ENCODE measurements at regions not wholly inside any gene's neighbourhood (a gene's known extent, or its start where the extent isn't known, plus 50 kb on each side); places are given as distances from the start of the nearest gene placed in this dataset.
A peak's percentile ranks its signal among the peaks of the same experiment; 100 is the strongest.

GRCh38 chr10:29142516-29143314 is 146.2 kb upstream of the LYZL1 start (continued):
- TF ChIP-seq ETS1 (IDR thresholded peaks at IDR 0.05) (no peak), STAT1 (IDR thresholded peaks at IDR 0.05; ENCODE audit: unreplicated experiment) (no peak)

GRCh38 chr10:29144126-29144525 is 144.7 kb upstream of the LYZL1 start:
- Mint-ChIP-seq H3K4me3 (no peak overlapping the region), H3K36me3 (ENCODE audit: low read depth) (no peaks in the 10 kb centered on the region), H3K27me3 (ENCODE audit: insufficient read depth, low read depth, poor library complexity) (peaks cover 7% of the 10 kb centered on the region), H3K27ac (no peak overlapping the region), H3K4me1 (peaks cover 37% of the 10 kb centered on the region), H3K9me3 (no peaks in the 10 kb centered on the region)
- H3K9me2 ChIP-seq (ENCODE audit: insufficient read depth): no peaks in the 10 kb centered on the region
- no peaks in the 10 kb centered on the region for H3K27me3 ChIP-seq (ENCODE audit: insufficient read depth)
- H3K27ac ChIP-seq (ENCODE audit: low read depth): no peak overlapping the region
- H3K79me2 ChIP-seq (replicated peaks; ENCODE audit: insufficient read depth): no peaks in the 10 kb centered on the region
- H3K4me2 ChIP-seq: peak overlapping the region; percentile 77
- no peak overlapping the region for H2AFZ ChIP-seq
- no peaks in the 10 kb centered on the region for H3F3A ChIP-seq (replicated peaks; ENCODE audit: low read depth)
- peaks cover 39% of the 10 kb centered on the region for H3K4me1 ChIP-seq (ENCODE audit: insufficient read depth)
- TF ChIP-seq NANOG (IDR thresholded peaks at IDR 0.05; ENCODE audit: borderline replicate concordance) (no peak), REST (IDR thresholded peaks at IDR 0.05; ENCODE audit: unreplicated experiment) (no peak), ZNF462 (CRISPR knock-in tag; IDR thresholded peaks at IDR 0.05) (no peak), CTCF (conservative IDR thresholded peaks at IDR 0.05; ENCODE audit: low read depth in 2 of 2) (no peak), EZH2phosphoT487 (IDR thresholded peaks at IDR 0.05; ENCODE audit: unreplicated experiment) (no peak), EZH2 (IDR thresholded peaks at IDR 0.05; ENCODE audit: low read depth, unreplicated experiment) (no peak)
- H3K4me3 ChIP-seq: peak overlapping the region; percentile 50
- H3K36me3 ChIP-seq (ENCODE audit: insufficient read depth): no peaks in the 10 kb centered on the region
- DNase-seq (ENCODE audit: low spot score) (no peak), ATAC-seq (no peak)
- H4K20me1 ChIP-seq (replicated peaks; ENCODE audit: insufficient read depth): no peaks in the 10 kb centered on the region

Data from GM23338 (cell line).